COLO829 (cell line): ENCODE measurements at regions not wholly inside any gene's neighbourhood (a gene's known extent, or its start where the extent isn't known, plus 50 kb on each side); places are given as distances from the start of the nearest gene placed in this dataset.

Source experiments
- DNase-seq: peaks from one replicate; pipeline ENCODE4 v3.0.0; 2012; ENCODE audit warnings: low spot score

DNA sequence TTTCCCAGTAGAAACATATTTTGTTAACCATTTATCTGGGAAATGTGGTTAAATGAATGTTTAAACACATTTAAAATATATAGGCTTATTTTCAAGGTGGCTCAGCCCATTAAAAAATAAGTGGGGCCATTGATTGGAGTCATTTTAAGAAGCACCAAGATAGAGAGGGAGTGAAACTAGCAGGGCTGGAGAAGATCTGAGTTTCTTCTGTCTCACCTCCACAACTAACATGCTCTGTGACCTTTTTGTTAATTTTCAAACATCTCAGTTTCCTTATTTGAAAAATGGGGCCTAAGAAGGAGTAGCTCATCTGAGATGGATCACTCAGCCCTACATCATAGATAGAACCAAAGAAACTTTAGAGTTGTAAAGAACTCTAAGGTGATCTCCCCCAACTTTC, 254.8 kb downstream of the KCNS3 start:
- no peak for DNase-seq

DNA sequence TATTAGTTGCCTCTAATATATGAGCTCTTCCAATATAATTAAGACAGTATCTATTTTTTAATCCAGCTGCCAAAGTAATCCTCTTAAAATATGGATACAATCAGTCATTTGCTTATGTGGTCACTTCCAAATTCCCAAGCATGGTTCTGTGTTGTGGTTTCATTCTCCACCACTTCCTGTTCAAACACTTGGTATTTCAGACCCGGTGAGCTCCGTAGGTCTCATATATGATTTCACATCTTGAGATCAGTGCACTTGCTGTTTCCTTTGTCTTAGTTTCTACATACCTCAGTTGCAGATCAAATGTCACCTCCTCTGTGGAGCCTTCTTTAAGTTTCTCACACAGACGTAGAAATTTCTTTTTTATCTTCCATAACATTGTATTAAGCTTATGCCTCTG, 254.2 kb downstream of the KCNS3 start:
- DNase-seq: no peak

DNA sequence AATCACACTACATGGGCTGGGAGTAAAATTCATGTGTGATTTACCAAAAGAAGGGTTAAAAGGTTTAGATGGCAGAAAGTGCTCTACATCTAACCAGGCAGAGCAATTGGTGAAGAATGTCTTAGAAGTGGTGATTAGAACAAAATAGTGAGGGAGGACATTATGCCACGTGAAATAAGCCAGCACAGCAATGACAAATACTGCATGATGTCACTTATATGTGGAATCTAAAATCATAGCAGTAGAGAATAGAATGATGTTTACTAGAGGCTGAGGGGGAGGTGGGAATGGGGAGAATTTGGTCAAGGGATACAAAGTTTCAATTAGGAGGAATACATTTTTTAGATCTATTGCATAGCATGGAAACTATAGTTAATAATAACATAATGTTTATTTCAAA, 253.3 kb downstream of the KCNS3 start:
- no peak for DNase-seq

DNA sequence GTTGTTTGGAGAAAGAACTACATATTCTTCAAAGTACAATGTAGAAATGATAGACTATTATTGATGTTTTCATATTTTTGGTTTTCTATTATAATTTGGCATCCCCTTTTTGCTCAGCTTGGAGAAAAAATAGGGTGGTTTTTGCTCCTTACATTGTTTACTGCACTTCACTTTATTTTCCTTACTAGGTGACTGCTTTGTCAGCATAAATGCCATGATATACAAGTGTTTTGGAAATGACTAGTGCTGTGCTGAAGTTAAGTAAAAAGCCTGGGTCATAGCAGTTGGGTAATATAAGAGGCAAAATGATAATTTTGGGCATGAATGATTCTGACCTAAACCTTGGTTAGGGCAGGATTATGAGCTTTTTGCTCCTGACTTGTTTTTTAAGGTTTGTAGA, 250.9 kb downstream of the KCNS3 start:
- no peak for DNase-seq

DNA sequence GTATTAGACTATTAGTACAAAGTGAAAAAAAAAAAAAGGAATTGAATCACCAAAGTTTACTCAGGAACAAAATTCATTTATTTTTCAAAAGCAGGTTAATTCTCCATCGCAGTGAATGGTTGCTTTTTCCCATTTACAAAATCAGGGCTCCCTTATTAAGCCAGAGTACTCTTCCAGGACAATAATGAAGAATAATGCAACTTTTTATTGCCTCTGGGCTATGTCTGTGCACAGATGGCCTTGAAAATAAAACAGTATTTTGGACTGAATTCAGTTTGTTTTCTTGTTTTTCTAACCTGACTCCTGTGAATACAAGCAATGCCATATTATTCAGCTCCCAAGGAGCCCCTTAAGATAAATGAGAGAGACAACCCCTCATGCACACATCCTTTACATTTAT, 246.8 kb downstream of the KCNS3 start:
- no peak for DNase-seq

DNA sequence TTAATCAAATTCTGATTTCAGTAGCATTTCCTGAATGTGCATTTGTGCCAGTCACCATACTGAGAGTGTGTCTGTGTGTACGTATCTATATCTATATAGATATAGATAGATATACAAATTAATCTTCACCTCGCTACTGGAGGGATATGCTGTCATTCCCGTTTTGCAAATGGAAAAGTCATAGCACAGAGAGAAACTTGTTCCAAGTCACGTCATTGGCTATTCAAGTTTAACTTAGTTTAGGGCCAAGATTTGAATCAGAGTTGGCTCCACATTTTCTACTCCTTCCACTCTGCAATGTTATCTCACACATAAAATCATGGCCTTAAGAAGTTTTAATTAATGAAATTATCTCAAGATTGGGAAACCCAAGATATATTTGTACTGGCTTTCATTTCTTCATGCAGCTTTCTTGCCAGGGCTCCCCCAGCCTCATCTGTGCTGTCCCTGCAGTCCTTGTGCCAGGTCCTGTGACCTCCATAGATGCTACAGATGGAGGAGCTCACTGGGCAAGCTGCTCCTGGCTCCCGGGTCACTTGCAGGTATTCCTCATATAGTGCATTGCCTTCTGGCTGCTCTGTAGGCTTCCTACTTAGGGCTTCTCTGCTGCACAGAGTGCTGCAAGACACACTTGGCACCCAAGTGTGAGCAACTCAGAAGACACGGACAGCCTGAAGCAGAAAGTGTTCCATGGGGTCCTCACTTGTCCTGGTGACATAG, 245.8 kb downstream of the KCNS3 start:
- DNase-seq: no peak

DNA sequence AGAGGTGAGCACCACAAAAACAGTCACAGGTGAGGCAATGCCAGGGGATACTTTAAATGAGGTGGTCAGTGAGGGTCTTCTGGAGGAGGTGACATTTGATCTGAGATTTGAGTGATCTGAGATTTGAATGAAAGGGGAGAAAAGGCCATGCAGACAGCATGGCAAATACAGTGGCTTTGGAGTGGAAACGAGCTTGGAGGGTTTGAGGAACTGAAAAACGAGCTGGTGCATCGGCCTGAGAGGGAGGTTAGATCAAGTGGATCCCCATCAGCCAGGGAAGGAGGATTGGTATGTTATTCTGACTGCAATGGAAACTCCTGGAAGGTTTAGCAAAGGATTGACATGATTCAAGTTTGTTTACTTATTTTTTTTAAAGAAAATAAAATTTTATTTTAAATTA, 245.1 kb downstream of the KCNS3 start:
- DNase-seq: no peak

DNA sequence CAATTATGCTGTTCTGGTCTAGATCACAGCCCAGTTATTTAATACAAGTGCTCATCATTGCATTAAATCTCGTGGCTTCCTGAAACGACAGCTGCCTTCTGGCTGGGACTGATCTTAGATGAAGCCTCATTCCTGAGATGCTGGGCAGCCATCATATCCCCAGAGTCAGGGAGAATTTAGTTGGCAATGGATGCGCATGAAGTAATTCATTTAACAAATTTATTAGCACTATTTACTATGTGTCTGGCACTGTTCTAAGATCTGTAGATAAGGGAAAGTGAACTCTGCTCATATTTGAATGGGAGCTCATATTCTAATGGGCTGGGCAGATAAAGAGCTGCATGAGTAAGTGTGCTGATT, 244.7 kb downstream of the KCNS3 start:
- no peak for DNase-seq

DNA sequence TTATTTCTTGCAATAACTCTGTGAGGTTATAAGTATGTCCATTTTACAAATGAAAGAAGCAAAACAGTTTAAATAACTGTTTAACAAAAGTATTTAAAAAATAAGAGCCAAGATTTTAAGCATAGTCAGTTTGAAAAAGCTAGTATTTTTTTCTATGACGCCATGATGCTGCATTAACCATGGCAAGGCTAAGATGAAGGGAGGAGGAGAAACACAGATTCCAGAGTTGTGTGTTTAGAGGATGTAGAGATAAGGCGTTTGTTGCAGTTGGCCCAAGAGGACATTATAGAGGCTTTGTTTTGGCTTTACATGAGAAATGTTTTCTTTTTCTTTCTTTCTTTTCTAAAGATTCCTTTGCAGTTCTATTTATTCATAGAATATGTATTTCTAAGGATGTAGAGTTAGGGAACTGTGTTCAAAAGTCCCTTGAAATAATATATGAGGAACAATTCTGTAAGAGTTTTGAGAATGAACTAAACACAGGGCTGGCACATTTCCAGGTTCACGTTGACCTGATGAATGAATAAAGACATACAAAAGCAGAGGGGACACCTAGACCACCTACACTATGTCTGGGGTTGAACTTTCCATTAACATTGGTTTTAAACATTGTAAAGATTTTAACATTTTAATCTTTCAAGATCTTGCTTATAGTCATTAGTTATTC, 244.2 kb downstream of the KCNS3 start:
- DNase-seq: no peak

DNA sequence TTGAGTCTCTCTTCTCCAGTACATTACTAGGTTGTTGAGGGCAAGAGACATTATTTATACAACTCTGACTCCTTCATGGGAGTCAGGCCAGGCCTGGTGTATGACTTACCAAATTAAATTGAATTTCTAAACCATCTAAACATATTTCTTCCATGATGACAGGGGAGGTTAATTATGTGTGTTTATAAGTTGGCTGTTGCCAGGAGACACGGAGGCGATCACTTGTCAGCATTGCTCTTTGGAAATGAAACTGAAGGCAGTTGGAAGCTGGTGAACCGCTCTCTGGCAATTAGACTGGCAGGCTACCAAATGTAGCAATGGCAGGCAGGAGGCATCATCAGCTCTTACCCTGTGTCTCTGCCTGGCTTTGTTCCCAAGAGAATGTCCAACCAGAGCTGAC, 241.4 kb downstream of the KCNS3 start:
- no peak for DNase-seq

DNA sequence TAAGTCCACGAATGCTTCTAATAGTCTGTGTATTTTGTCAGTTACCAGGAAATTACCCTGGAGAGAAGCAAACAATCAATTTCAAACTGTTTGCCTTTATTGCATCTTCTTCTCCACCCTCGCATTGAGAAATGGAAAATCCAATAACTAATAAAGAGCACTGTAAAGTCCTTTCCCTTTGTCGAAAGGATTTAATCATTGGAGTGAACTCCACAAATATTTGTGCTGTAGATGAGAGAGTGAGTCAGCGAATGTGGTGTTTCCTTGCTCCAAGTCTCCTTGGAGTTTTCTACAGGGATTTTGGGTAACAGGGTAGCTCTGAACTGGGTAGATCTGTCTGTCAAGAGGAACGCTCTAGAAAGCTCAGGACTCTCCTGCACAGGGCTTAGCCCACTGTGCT, 240.2 kb downstream of the KCNS3 start:
- no peak for DNase-seq

DNA sequence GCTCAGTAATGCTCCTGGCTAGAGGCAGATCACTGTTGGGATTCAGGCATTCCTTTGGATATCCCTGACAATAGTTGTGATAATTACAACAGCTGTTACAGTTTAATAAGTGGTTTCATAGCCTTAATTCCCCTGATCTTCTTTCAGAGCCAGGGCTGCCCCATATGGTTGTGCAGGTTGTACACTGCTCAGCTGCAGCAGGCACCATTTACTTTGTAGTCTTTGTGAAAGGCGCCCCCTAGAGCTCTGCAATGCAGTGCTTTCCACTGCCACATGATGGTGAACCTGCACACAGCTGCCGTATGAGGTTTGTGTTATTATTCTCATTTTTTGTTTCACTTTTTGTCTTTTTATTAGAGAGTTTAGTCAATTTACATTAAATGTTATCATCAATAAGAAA, 239.1 kb downstream of the KCNS3 start:
- DNase-seq: peak; percentile 54

DNA sequence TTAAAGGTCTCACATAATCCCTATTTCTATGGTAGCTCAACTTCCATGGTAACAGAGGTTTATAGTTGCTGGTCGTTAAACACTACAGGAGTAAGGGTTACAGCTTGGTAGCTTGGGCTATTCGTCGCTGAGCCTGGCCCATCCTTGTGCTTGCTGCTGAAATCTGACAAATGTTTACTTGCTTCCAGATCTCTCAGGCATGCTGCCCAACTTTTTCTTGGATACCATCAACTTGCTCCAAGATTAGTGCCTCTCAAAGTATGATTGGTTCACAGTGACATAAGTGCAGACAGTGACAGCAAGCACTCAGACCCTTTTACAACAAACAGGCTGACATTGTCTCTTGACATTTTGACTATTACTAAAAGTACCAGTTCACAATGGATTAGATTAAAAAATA, 231.8 kb downstream of the KCNS3 start:
- no peak for DNase-seq

DNA sequence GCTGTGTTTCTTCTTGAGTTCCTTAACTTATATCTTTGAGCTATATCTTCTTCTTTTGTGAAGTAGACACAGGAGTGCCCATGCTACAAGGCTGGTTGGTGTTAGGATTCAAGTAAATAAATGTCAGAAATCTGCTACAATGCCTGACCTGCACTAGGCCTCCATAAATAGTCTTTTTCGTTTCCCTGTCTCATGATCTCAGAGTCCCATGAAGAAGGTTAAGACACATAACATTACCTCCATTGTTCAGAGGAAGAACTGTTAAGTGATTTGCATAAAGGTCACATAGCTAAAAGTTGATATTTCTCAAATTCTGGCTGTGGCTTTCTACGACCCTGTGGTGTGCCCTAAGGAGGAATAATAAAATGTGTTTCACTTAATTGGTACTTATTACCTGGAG, 228.4 kb downstream of the KCNS3 start:
- DNase-seq: peak; percentile 38

DNA sequence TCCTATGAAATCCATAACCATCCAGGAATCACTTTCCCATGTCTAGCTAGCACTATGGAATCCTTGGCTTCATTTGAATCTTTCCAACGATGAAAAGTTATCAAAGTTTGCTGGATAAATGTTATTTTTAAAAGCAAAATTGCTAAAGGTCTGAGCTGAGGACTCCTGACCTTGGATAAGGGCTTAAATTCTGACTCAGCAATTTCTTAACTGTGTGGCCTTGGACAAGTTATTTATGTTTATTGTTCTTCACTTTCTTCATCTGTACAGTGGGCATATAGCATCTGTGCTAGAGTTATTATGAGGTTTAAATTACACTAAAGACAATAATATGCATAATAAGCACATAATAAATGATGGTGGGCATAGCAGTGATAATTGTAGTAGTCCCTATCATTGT, 227.5 kb downstream of the KCNS3 start:
- DNase-seq: no peak

DNA sequence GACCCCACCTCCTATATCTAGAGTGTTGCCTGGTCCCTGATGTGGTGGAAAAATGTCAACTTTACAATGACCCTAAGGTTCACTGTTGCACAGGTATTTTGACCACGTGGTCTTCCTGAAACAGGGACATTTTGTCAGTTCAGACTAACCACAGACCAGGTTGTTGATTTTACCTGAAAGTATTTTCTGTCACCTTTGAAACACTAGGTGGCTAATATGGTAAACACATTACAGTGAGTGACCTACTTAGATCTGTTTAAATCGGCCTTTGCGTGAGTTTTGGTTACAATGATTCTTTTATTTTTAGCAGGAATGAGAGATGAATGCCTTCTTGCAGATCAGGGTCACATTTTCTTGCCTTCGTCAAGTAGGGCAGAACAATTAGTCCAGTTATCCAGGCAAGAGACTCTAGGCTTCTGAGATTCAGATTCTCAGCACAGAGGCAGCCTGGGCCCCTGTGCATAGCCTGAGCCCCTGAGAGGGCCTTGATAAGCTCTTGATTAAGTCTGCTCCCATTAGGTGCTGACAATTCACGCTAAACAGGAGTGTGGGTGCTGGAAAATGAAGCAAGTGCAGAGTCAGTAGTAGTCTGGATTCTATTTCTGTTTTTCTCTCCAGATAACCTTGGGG, 226.2 kb downstream of the KCNS3 start:
- DNase-seq: peak; percentile 87

DNA sequence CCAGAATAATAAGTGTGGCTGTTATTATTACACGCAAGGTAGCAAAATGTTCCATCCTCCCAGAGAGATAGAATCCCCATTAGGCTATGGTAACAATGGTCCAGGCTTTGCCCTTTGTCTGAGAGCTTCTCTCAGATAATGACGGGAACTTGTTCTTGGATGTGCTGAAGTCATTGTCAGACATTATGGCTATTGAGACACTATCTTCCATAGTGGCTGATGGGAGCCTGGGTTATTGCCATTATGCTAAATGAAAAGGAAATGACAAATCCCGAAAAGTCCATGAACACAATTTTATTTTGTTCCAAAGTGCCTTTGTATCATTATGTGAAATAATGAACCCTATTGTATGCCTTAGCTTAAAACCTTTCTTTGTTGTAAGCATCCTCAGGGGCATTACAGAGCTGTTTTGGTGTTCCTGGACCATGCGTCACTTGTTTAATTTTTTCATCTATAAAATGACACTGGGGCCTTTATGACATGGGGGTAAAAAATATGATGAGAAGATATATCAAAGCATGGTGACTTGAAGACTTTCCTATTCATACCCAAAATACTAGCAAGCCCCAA, 218.5 kb downstream of the KCNS3 start:
- peak; percentile 75 for DNase-seq

DNA sequence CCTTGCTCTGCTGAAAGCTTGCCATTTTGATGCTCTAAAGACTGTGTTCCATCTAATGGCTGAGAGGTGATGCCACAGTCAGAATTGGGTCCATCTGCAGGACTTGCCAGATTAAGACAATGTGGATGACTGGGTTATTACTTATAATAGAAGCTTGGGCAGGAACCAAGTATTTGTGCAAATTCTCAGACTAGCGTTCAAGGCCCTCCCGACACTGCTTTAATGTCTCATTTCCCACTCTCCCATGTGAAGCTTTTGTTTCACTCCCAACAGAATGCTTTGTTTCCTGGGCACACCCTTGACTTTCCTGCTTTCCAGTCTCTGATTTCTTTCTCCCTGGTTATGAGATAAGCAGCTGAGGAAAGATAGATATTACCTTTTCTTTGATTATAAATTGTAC, 215.8 kb downstream of the KCNS3 start:
- no peak for DNase-seq

DNA sequence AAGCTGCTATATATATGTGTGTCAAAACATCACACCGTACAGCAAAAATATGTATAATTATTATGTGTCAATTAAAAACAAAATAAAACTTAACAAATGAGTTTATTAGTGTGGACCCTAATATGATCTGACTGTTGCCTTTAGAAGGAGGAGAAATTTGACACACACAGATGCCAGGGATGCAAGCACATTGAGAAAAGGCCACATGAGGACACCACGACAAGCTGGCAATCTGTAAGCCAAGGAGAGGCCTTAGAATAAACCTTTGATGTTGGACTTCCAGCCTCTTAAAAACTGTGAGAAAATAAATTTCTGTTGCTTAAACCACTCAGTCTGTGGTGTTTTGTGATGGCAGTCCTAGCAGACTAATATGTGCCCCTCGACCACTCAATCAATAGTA, 214.7 kb downstream of the KCNS3 start:
- DNase-seq: no peak

DNA sequence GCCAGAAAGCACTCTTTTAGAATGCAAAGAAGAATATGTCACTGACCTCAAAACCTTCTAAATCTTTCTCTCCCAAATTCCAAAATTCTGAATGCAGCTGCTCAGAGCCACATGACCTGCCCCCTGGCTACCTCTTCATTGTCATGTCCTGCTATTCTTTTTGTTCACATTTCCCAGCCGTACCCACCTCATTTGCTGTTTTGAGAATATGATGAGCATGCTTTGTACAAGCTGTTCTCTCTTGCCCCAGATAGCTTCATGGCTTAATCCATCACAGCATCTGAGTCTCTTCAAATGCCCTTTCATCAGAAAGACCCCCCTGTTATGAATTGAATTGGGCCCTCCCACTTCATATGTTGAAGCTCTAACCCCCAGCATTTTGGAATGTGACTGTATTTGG, 214.3 kb downstream of the KCNS3 start:
- no peak for DNase-seq

DNA sequence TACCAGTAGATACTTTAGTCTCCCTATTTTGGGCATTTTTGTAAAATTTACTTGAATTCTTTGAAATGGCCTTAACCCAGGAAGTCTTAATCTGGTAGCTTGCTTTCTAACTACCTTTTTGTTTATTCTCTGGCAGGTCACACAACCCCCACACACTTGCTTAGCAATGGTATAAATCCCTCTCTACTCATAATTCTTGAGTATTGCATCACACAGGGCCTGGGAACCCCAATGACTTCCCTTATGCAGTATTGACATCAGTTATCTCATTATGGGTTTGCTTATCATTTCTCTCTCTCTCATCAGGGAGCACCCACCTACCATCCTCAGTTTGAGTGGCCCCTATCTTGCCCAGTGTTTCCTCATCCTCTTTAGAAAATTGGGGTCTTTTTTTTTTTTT, 207.1 kb downstream of the KCNS3 start:
- no peak for DNase-seq

DNA sequence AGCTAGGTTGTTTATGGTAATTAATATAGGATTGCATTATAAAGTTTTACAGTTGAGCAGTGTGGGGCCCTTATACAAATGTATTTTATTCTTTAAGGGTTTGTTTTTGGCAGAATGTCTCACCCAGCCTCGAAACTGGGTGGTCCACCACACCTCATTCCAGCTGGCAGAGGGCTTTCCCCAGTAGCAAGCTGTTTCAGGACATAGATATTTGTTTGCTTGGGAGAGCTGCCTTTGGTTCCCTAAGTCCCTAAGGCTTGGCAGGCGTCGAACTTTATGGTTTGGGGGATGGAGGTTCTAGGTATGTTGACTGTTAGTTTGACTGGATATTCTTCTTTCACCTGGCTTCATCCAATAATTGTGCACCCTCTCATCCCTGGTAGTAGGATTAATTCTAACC, 205.9 kb downstream of the KCNS3 start:
- no peak for DNase-seq

DNA sequence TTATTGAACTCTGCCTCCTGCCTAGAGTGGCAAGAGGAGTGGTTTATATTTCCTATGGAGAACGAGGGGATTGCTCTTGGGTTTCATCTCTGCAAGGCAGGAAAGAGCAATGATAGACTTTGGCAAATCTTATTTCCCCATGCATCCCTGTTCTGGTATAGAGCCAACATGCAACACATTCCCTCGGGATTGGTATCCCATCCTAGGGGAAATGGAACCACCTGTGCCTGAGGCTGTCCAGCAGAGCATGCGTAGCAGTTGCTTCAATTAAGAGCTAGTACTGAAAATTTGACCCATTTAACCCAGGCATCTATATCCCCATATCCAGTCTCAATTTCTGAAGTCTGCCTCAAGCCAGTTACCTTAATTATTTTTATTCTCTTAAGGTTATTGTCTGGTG, 205.3 kb downstream of the KCNS3 start:
- DNase-seq: no peak
